ACC112 (cell line): ENCODE measurements at regions not wholly inside any gene's neighbourhood (a gene's known extent, or its start where the extent isn't known, plus 50 kb on each side); places are given as distances from the start of the nearest gene placed in this dataset.

Experiments
- H2AFZ ChIP-seq: fragments of 200-600 bp; sonication (generic); one replicate; pipeline ENCODE4 v1.6.0; 2017; ENCODE audit warnings: antibody characterized with exemption, low read length; ENCODE audit not compliant: unreplicated experiment
- H3K27ac ChIP-seq: fragments of 200-600 bp; sonication (generic); 2 replicates; pipeline ENCODE4 v1.5.1; 2014; ENCODE audit warnings: low read depth, mild to moderate bottlenecking, antibody characterized with exemption, low read length, moderate library complexity
- H3K27me3 ChIP-seq: fragments of 200-600 bp; sonication (generic); 2 replicates; pipeline ENCODE4 v1.6.1; 2014; ENCODE audit warnings: mild to moderate bottlenecking, antibody characterized with exemption, low read length, moderate library complexity, mixed read lengths; ENCODE audit not compliant: insufficient read depth
- H3K36me3 ChIP-seq: fragments of 200-600 bp; sonication (generic); 2 replicates; pipeline ENCODE4 v1.6.1; 2016; ENCODE audit warnings: mild to moderate bottlenecking, antibody characterized with exemption, low read length, moderate library complexity, mixed read lengths; ENCODE audit not compliant: insufficient read depth
- H3K4me1 ChIP-seq: fragments of 200-600 bp; sonication (generic); one replicate; pipeline ENCODE4 v1.6.1; 2016; ENCODE audit warnings: low read length, mixed read lengths; ENCODE audit not compliant: insufficient read depth, unreplicated experiment, control insufficient read depth
- H3K4me3 ChIP-seq: fragments of 200-600 bp; sonication (generic); 2 replicates; pipeline ENCODE4 v1.5.1; 2014; ENCODE audit warnings: mild to moderate bottlenecking, low read depth, low read length
- H3K79me2 ChIP-seq: fragments of 200-600 bp; sonication (generic); one replicate; pipeline ENCODE4 v1.6.0; 2016; ENCODE audit warnings: low read length; ENCODE audit not compliant: control insufficient read depth, unreplicated experiment, insufficient read depth

- Histone ChIP-seq H3K27me3 (no peaks in the 10 kb centered on the region), H3K36me3 (no peaks in the 10 kb centered on the region), H3K27ac (no peak overlapping the region), H3K79me2 (no peaks in the 10 kb centered on the region), H3K4me1 (peaks cover 13% of the 10 kb centered on the region), H2AFZ (no peak overlapping the region), H3K4me3 (no peak overlapping the region)
Measured at GRCh38 chr3:150059241-150059640, 88.5 kb upstream of the PFN2 start.

GRCh38 chr3:150057227-150057626 is 86.5 kb upstream of the PFN2 start:
- Histone ChIP-seq H2AFZ (no peak overlapping the region), H3K4me3 (no peak overlapping the region), H3K36me3 (no peaks in the 10 kb centered on the region), H3K79me2 (no peaks in the 10 kb centered on the region), H3K4me1 (peaks cover 4% of the 10 kb centered on the region), H3K27ac (no peak overlapping the region), H3K27me3 (no peaks in the 10 kb centered on the region)

- Histone ChIP-seq H3K4me3 (no peak overlapping the region), H3K4me1 (no peaks in the 10 kb centered on the region), H2AFZ (no peak overlapping the region), H3K27me3 (no peaks in the 10 kb centered on the region), H3K27ac (no peak overlapping the region), H3K79me2 (no peaks in the 10 kb centered on the region), H3K36me3 (no peaks in the 10 kb centered on the region)
Measured at GRCh38 chr3:150055332-150055731, 84.6 kb upstream of the PFN2 start.

- H3K36me3 ChIP-seq, result no peaks in the 10 kb centered on the region
- no peaks in the 10 kb centered on the region for H3K4me1 ChIP-seq
- H3K27ac ChIP-seq, result no peak overlapping the region
- no peaks in the 10 kb centered on the region for H3K79me2 ChIP-seq
- H3K27me3 ChIP-seq, result no peaks in the 10 kb centered on the region
- H3K4me3 ChIP-seq, result no peak overlapping the region
- H2AFZ ChIP-seq, result no peak overlapping the region
Measured at GRCh38 chr3:150054635-150055034, 83.9 kb upstream of the PFN2 start.

- Histone ChIP-seq H2AFZ (no peak overlapping the region), H3K4me3 (no peak overlapping the region), H3K27ac (no peak overlapping the region)
Measured at GRCh38 chr3:150050510-150050909, 79.8 kb upstream of the PFN2 start.

GRCh38 chr3:150049317-150049716 is 78.6 kb upstream of the PFN2 start:
- no peaks in the 10 kb centered on the region for H3K36me3 ChIP-seq
- no peaks in the 10 kb centered on the region for H3K79me2 ChIP-seq
- H3K4me1 ChIP-seq, result peaks cover 3% of the 10 kb centered on the region
- no peak overlapping the region for H2AFZ ChIP-seq
- no peak overlapping the region for H3K27ac ChIP-seq
- H3K4me3 ChIP-seq, result no peak overlapping the region
- no peaks in the 10 kb centered on the region for H3K27me3 ChIP-seq

More at GRCh38 chr3:150050510-150050909, 79.8 kb upstream of the PFN2 start:
- Histone ChIP-seq H3K36me3 (no peaks in the 10 kb centered on the region), H3K79me2 (no peaks in the 10 kb centered on the region), H3K4me1 (peaks cover 3% of the 10 kb centered on the region), H3K27me3 (no peaks in the 10 kb centered on the region)

GRCh38 chr3:150041877-150042276 is 71.2 kb upstream of the PFN2 start:
- Histone ChIP-seq H3K27me3 (no peaks in the 10 kb centered on the region), H2AFZ (no peak overlapping the region), H3K79me2 (no peaks in the 10 kb centered on the region), H3K36me3 (no peaks in the 10 kb centered on the region), H3K4me1 (no peaks in the 10 kb centered on the region), H3K4me3 (no peak overlapping the region), H3K27ac (no peak overlapping the region)

- Histone ChIP-seq H3K36me3 (no peaks in the 10 kb centered on the region), H3K4me1 (no peaks in the 10 kb centered on the region), H3K4me3 (no peak overlapping the region), H3K27me3 (no peaks in the 10 kb centered on the region), H3K27ac (no peak overlapping the region), H2AFZ (no peak overlapping the region), H3K79me2 (no peaks in the 10 kb centered on the region)
Measured at GRCh38 chr3:150040097-150040496, 69.4 kb upstream of the PFN2 start.

GRCh38 chr3:150038830-150039229 is 68.1 kb upstream of the PFN2 start:
- Histone ChIP-seq H3K4me1 (no peaks in the 10 kb centered on the region), H3K27ac (no peak overlapping the region), H3K79me2 (no peaks in the 10 kb centered on the region), H3K27me3 (no peaks in the 10 kb centered on the region), H3K36me3 (no peaks in the 10 kb centered on the region), H2AFZ (peak overlapping the region; percentile 25), H3K4me3 (no peak overlapping the region)

GRCh38 chr3:150036780-150037179 is 66.1 kb upstream of the PFN2 start:
- no peaks in the 10 kb centered on the region for H3K4me1 ChIP-seq
- no peaks in the 10 kb centered on the region for H3K79me2 ChIP-seq
- H2AFZ ChIP-seq, result no peak overlapping the region
- H3K36me3 ChIP-seq, result no peaks in the 10 kb centered on the region
- no peak overlapping the region for H3K27ac ChIP-seq
- H3K4me3 ChIP-seq, result no peak overlapping the region
- H3K27me3 ChIP-seq, result no peaks in the 10 kb centered on the region

- H2AFZ ChIP-seq, result no peak overlapping the region
- H3K79me2 ChIP-seq, result no peaks in the 10 kb centered on the region
- H3K4me3 ChIP-seq, result no peak overlapping the region
- H3K36me3 ChIP-seq, result no peaks in the 10 kb centered on the region
- H3K4me1 ChIP-seq, result no peaks in the 10 kb centered on the region
- no peaks in the 10 kb centered on the region for H3K27me3 ChIP-seq
- H3K27ac ChIP-seq, result no peak overlapping the region
Measured at GRCh38 chr3:150035910-150036612, 65.4 kb upstream of the PFN2 start.
